Activated T-cell treated with anti-CD3 and anti-CD28 coated beads, Interleukin-2, amount 50 U/mL, for 4 hours (primary cell): ENCODE measurements at regions not wholly inside any gene's neighbourhood (a gene's known extent, or its start where the extent isn't known, plus 50 kb on each side); places are given as distances from the start of the nearest gene placed in this dataset.
"Not testable (repeated sequence)": the region's sequence is repeated elsewhere in the genome, so short reads cannot be mapped to it uniquely, and the experiment has no call there.

ENCODE experiments used
- ATAC-seq, 2 donors: fragments of 200-7000 bp; cut with Tn5 transposase; one replicate each; pipeline ENCODE4 v1.10.0; 2021
- DNase-seq: peaks from one replicate; pipeline ENCODE4 v3.0.0-alpha.2; 2020
- H3K27me3 Mint-ChIP-seq: one replicate; pipeline ENCODE4 v1.8.0; 2021; ENCODE audit warnings: low read depth, mixed read lengths
- H3K36me3 Mint-ChIP-seq: one replicate; pipeline ENCODE4 v1.8.0; 2022; ENCODE audit warnings: mixed read lengths; ENCODE audit not compliant: insufficient read depth
- H3K4me1 Mint-ChIP-seq: one replicate; pipeline ENCODE4 v1.8.0; 2021; ENCODE audit warnings: low read depth, mixed read lengths
- H3K4me3 Mint-ChIP-seq: one replicate; pipeline ENCODE4 v1.8.0; 2021; ENCODE audit warnings: mild to moderate bottlenecking, moderate library complexity, mixed read lengths
- H3K9me3 Mint-ChIP-seq: one replicate; pipeline ENCODE4 v1.8.0; 2021; ENCODE audit warnings: mixed read lengths

- Mint-ChIP-seq H3K9me3 (no peaks in the 10 kb centered on the region), H3K27me3 (no peaks in the 10 kb centered on the region), H3K4me1 (no peaks in the 10 kb centered on the region), H3K36me3 (no peaks in the 10 kb centered on the region), H3K4me3 (no peak overlapping the region)
- ATAC-seq (peak; percentile 43 to 54), DNase-seq (peak; percentile 35)
These were observed 100.1 kb downstream of the EIF4E start for GRCh38 chr4:98828801-98829200.

- no peaks in the 10 kb centered on the region for H3K9me3 Mint-ChIP-seq
- no peaks in the 10 kb centered on the region for H3K36me3 Mint-ChIP-seq
- ATAC-seq (no peak), DNase-seq (no peak)
- no peak overlapping the region for H3K4me3 Mint-ChIP-seq
- no peaks in the 10 kb centered on the region for H3K27me3 Mint-ChIP-seq
- no peaks in the 10 kb centered on the region for H3K4me1 Mint-ChIP-seq
These were observed 101.3 kb downstream of the EIF4E start for GRCh38 chr4:98827661-98828060.

- H3K4me1 Mint-ChIP-seq, result peaks cover 1% of the 10 kb centered on the region
- no peak for DNase-seq
These were observed 106.8 kb downstream of the EIF4E start for GRCh38 chr4:98822144-98822543.

GRCh38 chr4:98818116-98818515, 110.8 kb downstream of the EIF4E start:
- not testable (repeated sequence) for H3K27me3 Mint-ChIP-seq, H3K9me3 Mint-ChIP-seq

More at GRCh38 chr4:98822144-98822543, 106.8 kb downstream of the EIF4E start:
- no peaks in the 10 kb centered on the region for H3K9me3 Mint-ChIP-seq
- no peaks in the 10 kb centered on the region for H3K27me3 Mint-ChIP-seq
- no peaks in the 10 kb centered on the region for H3K36me3 Mint-ChIP-seq
- H3K4me3 Mint-ChIP-seq, result no peak overlapping the region
- no peak for ATAC-seq

GRCh38 chr4:98816816-98817215, 112.1 kb downstream of the EIF4E start:
- Mint-ChIP-seq H3K4me3 (no peak overlapping the region), H3K27me3 (no peaks in the 10 kb centered on the region), H3K9me3 (no peaks in the 10 kb centered on the region), H3K36me3 (no peaks in the 10 kb centered on the region), H3K4me1 (peaks cover 1% of the 10 kb centered on the region)
- no peak for DNase-seq
- ATAC-seq, result no peak

More at GRCh38 chr4:98818116-98818515, 110.8 kb downstream of the EIF4E start:
- H3K4me1 Mint-ChIP-seq, H3K36me3 Mint-ChIP-seq, ATAC-seq, H3K4me3 Mint-ChIP-seq, DNase-seq: not testable (repeated sequence)

- no peak for DNase-seq
- no peak overlapping the region for H3K4me3 Mint-ChIP-seq
- no peaks in the 10 kb centered on the region for H3K9me3 Mint-ChIP-seq
- H3K36me3 Mint-ChIP-seq, result no peaks in the 10 kb centered on the region
- no peaks in the 10 kb centered on the region for H3K4me1 Mint-ChIP-seq
- ATAC-seq, result no peak
- H3K27me3 Mint-ChIP-seq, result no peaks in the 10 kb centered on the region
These were observed 112.5 kb downstream of the EIF4E start for GRCh38 chr4:98816386-98816785.

- Mint-ChIP-seq H3K4me1 (peaks cover 2% of the 10 kb centered on the region), H3K36me3 (no peaks in the 10 kb centered on the region), H3K27me3 (no peaks in the 10 kb centered on the region), H3K9me3 (no peaks in the 10 kb centered on the region), H3K4me3 (no peak overlapping the region)
- ATAC-seq (peak in 1 of 2 donors; percentile 27), DNase-seq (no peak)
These were observed 124.5 kb downstream of the EIF4E start for GRCh38 chr4:98804403-98804802.

- no peaks in the 10 kb centered on the region for H3K27me3 Mint-ChIP-seq
- DNase-seq, result no peak
- peaks cover 2% of the 10 kb centered on the region for H3K4me1 Mint-ChIP-seq
- no peaks in the 10 kb centered on the region for H3K36me3 Mint-ChIP-seq
- no peaks in the 10 kb centered on the region for H3K9me3 Mint-ChIP-seq
- ATAC-seq, result no peak
- no peak overlapping the region for H3K4me3 Mint-ChIP-seq
These were observed 125.7 kb downstream of the EIF4E start for GRCh38 chr4:98803251-98803650.

- Mint-ChIP-seq H3K27me3 (no peaks in the 10 kb centered on the region), H3K9me3 (no peaks in the 10 kb centered on the region), H3K4me1 (peaks cover 2% of the 10 kb centered on the region), H3K4me3 (no peak overlapping the region), H3K36me3 (no peaks in the 10 kb centered on the region)
- ATAC-seq, result no peak
- no peak for DNase-seq
These were observed 126.1 kb downstream of the EIF4E start for GRCh38 chr4:98802770-98803198.

- no peak for ATAC-seq
- Mint-ChIP-seq H3K4me3 (no peak overlapping the region), H3K9me3 (no peaks in the 10 kb centered on the region), H3K4me1 (peaks cover 2% of the 10 kb centered on the region), H3K36me3 (no peaks in the 10 kb centered on the region), H3K27me3 (no peaks in the 10 kb centered on the region)
- DNase-seq, result no peak
These were observed 127.6 kb downstream of the EIF4E start for GRCh38 chr4:98801259-98801725.

GRCh38 chr4:98796991-98797390, 131.9 kb downstream of the EIF4E start:
- no peak for ATAC-seq
- peaks cover 18% of the 10 kb centered on the region for H3K4me1 Mint-ChIP-seq
- DNase-seq, result no peak
- H3K9me3 Mint-ChIP-seq, result no peaks in the 10 kb centered on the region
- H3K4me3 Mint-ChIP-seq, result no peak overlapping the region
- H3K36me3 Mint-ChIP-seq, result no peaks in the 10 kb centered on the region
- no peaks in the 10 kb centered on the region for H3K27me3 Mint-ChIP-seq

- H3K36me3 Mint-ChIP-seq, result no peaks in the 10 kb centered on the region
- peak; percentile 94 to 99 for ATAC-seq
- peaks cover 21% of the 10 kb centered on the region for H3K4me1 Mint-ChIP-seq
- H3K27me3 Mint-ChIP-seq, result no peaks in the 10 kb centered on the region
- no peak overlapping the region for H3K4me3 Mint-ChIP-seq
- H3K9me3 Mint-ChIP-seq, result no peaks in the 10 kb centered on the region
- DNase-seq, result peak; percentile 10
These were observed 134.2 kb downstream of the EIF4E start for GRCh38 chr4:98794565-98795205.

GRCh38 chr4:98793658-98794057, 135.2 kb upstream of the TSPAN5 start:
- no peaks in the 10 kb centered on the region for H3K9me3 Mint-ChIP-seq
- no peak overlapping the region for H3K4me3 Mint-ChIP-seq
- no peak for ATAC-seq

GRCh38 chr4:98786866-98787265, 128.5 kb upstream of the TSPAN5 start:
- peaks cover 3% of the 10 kb centered on the region for H3K4me1 Mint-ChIP-seq
- no peaks in the 10 kb centered on the region for H3K9me3 Mint-ChIP-seq
- ATAC-seq (no peak), DNase-seq (no peak)
- H3K27me3 Mint-ChIP-seq, result no peaks in the 10 kb centered on the region
- H3K4me3 Mint-ChIP-seq, result no peak overlapping the region
- no peaks in the 10 kb centered on the region for H3K36me3 Mint-ChIP-seq

More at GRCh38 chr4:98793658-98794057, 135.2 kb upstream of the TSPAN5 start:
- Mint-ChIP-seq H3K4me1 (peaks cover 21% of the 10 kb centered on the region), H3K36me3 (no peaks in the 10 kb centered on the region), H3K27me3 (no peaks in the 10 kb centered on the region)
- no peak for DNase-seq

- no peaks in the 10 kb centered on the region for H3K4me1 Mint-ChIP-seq
- H3K36me3 Mint-ChIP-seq, result no peaks in the 10 kb centered on the region
- H3K27me3 Mint-ChIP-seq, result no peaks in the 10 kb centered on the region
- no peaks in the 10 kb centered on the region for H3K9me3 Mint-ChIP-seq
- H3K4me3 Mint-ChIP-seq, result no peak overlapping the region
- DNase-seq, result no peak
- no peak for ATAC-seq
These were observed 126.7 kb upstream of the TSPAN5 start for GRCh38 chr4:98784947-98785706.
